ENCODE measurements at regions not wholly inside any gene's neighbourhood (a gene's known extent, or its start where the extent isn't known, plus 50 kb on each side); places are given as distances from the start of the nearest gene placed in this dataset.

- TF ChIP-seq REST (IDR thresholded peaks at IDR 0.05; ENCODE audit: unreplicated experiment), result no peak
- TF ChIP-seq STAT1 (IDR thresholded peaks at IDR 0.05; ENCODE audit: unreplicated experiment), result no peak
- no peak for TF ChIP-seq CTCF (conservative IDR thresholded peaks at IDR 0.05; ENCODE audit: low read depth in 2 of 2)
These were observed 53.9 kb upstream of the FICD start (continued) for GRCh38 chr12:108461058-108461660.

- Histone ChIP-seq H3K4me1 (ENCODE audit: insufficient read depth) (peaks cover 13% of the 10 kb centered on the region; the same call in 1 of the 2 replicates), H3K4me3 (no peak overlapping the region), H3K9me2 (ENCODE audit: insufficient read depth) (no peaks in the 10 kb centered on the region), H3K79me2 (replicated peaks; ENCODE audit: insufficient read depth) (no peaks in the 10 kb centered on the region), H3K36me3 (ENCODE audit: insufficient read depth) (no peaks in the 10 kb centered on the region), H3K27me3 (ENCODE audit: insufficient read depth) (no peaks in the 10 kb centered on the region), H3F3A (replicated peaks; ENCODE audit: low read depth) (no peaks in the 10 kb centered on the region), H3K27ac (ENCODE audit: low read depth) (no peak overlapping the region), H3K4me2 (no peak overlapping the region), H2AFZ (no peak overlapping the region), H4K20me1 (replicated peaks; ENCODE audit: insufficient read depth) (no peaks in the 10 kb centered on the region)
- Mint-ChIP-seq H3K4me3 (no peak overlapping the region), H3K36me3 (ENCODE audit: low read depth) (peaks cover 3% of the 10 kb centered on the region), H3K27ac (no peak overlapping the region), H3K27me3 (ENCODE audit: insufficient read depth, low read depth, poor library complexity) (no peaks in the 10 kb centered on the region), H3K4me1 (peaks cover 16% of the 10 kb centered on the region), H3K9me3 (peaks cover 4% of the 10 kb centered on the region; the same call in 1 of the 3 replicates)
- DNase-seq (ENCODE audit: low spot score) (no peak), ATAC-seq (no peak)
- TF ChIP-seq REST (IDR thresholded peaks at IDR 0.05; ENCODE audit: unreplicated experiment), result no peak
- TF ChIP-seq NANOG (IDR thresholded peaks at IDR 0.05; ENCODE audit: borderline replicate concordance), result no peak
- TF ChIP-seq ETS1 (IDR thresholded peaks at IDR 0.05), result no peak
- TF ChIP-seq EZH2 (IDR thresholded peaks at IDR 0.05; ENCODE audit: low read depth, unreplicated experiment), result no peak
- TF ChIP-seq ZNF462 (CRISPR knock-in tag; IDR thresholded peaks at IDR 0.05), result no peak
These were observed 55.9 kb upstream of the FICD start for GRCh38 chr12:108459149-108459548.

All from GM23338 (cell line).